GM12878 (cell line): ENCODE measurements at regions not wholly inside any gene's neighbourhood (a gene's known extent, or its start where the extent isn't known, plus 50 kb on each side); places are given as distances from the start of the nearest gene placed in this dataset.

ENCODE experiments used
- ATAC-seq: fragments of 200-7000 bp; cut with Tn5 transposase; 3 replicates; pipeline ENCODE4 v1.9.1; 2020; ENCODE audit warnings: mild to moderate bottlenecking, moderate library complexity
- BruUV-seq: library from RNA; stranded (reverse); fragments of 400-500 nt; replicated peaks from 2 replicates; lab custom pipeline; 2021; lab: Mats Ljungman, UMichigan
- CTCF ChIA-PET: fragments of 300-600 bp; sonication (Branson Sonifier 250); formaldehyde crosslinking; extraction: SDS; loops from one replicate; lab custom pipeline; 2021; ENCODE audit warnings: inconsistent platforms; lab: Yijun Ruan, JAX
- POLR2A ChIA-PET: fragments of 350-600 bp; formaldehyde crosslinking; extraction: SDS; loops from one replicate; lab custom pipeline; 2021; ENCODE audit warnings: inconsistent platforms; lab: Charles Lee
- RAD21 ChIA-PET: fragments of 300-600 bp; sonication (Branson Sonifier 250); formaldehyde crosslinking; loops from one replicate; lab custom pipeline; 2023; ENCODE audit warnings: antibody characterized with exemption; ENCODE audit not compliant: unreplicated experiment; lab: Charles Lee
- SMC1A ChIA-PET: fragments of 300-600 bp; sonication (Branson Sonifier 250); formaldehyde crosslinking; loops from one replicate; lab custom pipeline; 2023; ENCODE audit not compliant: unreplicated experiment, uncharacterized antibody; lab: Charles Lee
- DNase-seq: peaks from one replicate; pipeline ENCODE4 v3.0.0-alpha.2; 2011; ENCODE audit warnings: low read depth, low spot score
- FAIRE-seq: peaks from 3 replicates; lab custom pipeline; 2011; peaks lifted over from hg19 to GRCh38; lab: Jason Lieb, UNC
- H2AFZ ChIP-seq: 2 replicates; pipeline ENCODE4 v1.6.0; 2011; ENCODE audit warnings: low read depth, low read length, control low read depth; ENCODE audit not compliant: control insufficient read depth
- H3K27ac ChIP-seq: 2 replicates; pipeline ENCODE4 v1.5.1; 2011; ENCODE audit warnings: control low read depth; ENCODE audit not compliant: control insufficient read depth, insufficient read depth
- H3K27me3 ChIP-seq, 2 experiments: replicated peaks in 1 of 2; 2 replicates each; pipeline versions ENCODE4 v1.6.0 to v1.6.1; 2011; ENCODE audit warnings: low read length in 1 of 2; ENCODE audit not compliant: control insufficient read depth in 2 of 2, insufficient read depth in 2 of 2
- H3K36me3 ChIP-seq, 2 experiments: 2 replicates each; pipeline ENCODE4 v1.5.1; 2011; ENCODE audit warnings: low read length in 1 of 2; ENCODE audit not compliant: control insufficient read depth in 2 of 2, insufficient read depth in 2 of 2
- H3K4me1 ChIP-seq: 2 replicates; pipeline ENCODE4 v1.6.1; 2011; ENCODE audit warnings: mild to moderate bottlenecking, low read length, moderate library complexity, mixed read lengths; ENCODE audit not compliant: control insufficient read depth, insufficient read depth
- H3K4me2 ChIP-seq: 2 replicates; pipeline ENCODE4 v1.6.0; 2011; ENCODE audit warnings: control low read depth; ENCODE audit not compliant: control insufficient read depth, insufficient read depth
- H3K4me3 ChIP-seq: fragments of 200-600 bp; sonication (generic); 2 replicates; pipeline ENCODE4 v1.5.1; 2016
- H3K79me2 ChIP-seq: 2 replicates; pipeline ENCODE4 v1.6.0; 2011; ENCODE audit warnings: low read length; ENCODE audit not compliant: control insufficient read depth, insufficient read depth
- H3K9ac ChIP-seq: 2 replicates; pipeline ENCODE4 v1.8.0; 2011; ENCODE audit warnings: low read length, control low read depth, mixed read lengths; ENCODE audit not compliant: control insufficient read depth, insufficient read depth
- H3K9me3 ChIP-seq: replicated peaks from 3 replicates; pipeline ENCODE4 v1.5.1; 2011; ENCODE audit warnings: mild to moderate bottlenecking, low read length; ENCODE audit not compliant: control insufficient read depth, insufficient read depth
- H4K20me1 ChIP-seq: 2 replicates; pipeline ENCODE4 v1.6.0; 2011; ENCODE audit not compliant: control insufficient read depth, insufficient read depth
- BHLHE40 ChIP-seq, 2 experiments: fragments of 450-650 bp in 1 of 2; IDR thresholded peaks; 2 replicates each; pipeline ENCODE4 v1.6.1; 2011 to 2017; ENCODE audit warnings: low read depth in 2 of 2, borderline replicate concordance in 1 of 2, improper control_type of control experiment in 1 of 2, low read length in 1 of 2, mild to moderate bottlenecking in 1 of 2
- BRCA1 ChIP-seq: IDR thresholded peaks from 2 replicates; pipeline ENCODE4 v1.6.1; 2011; ENCODE audit warnings: low read depth, low read length, improper control_type of control experiment
- CBFB ChIP-seq: IDR thresholded peaks from 2 replicates; pipeline ENCODE4 v1.6.1; 2016; ENCODE audit warnings: antibody characterized with exemption, low read depth
- CEBPZ ChIP-seq: fragments of 150-350 bp; IDR thresholded peaks from 2 replicates; pipeline ENCODE4 v1.6.1; 2016; ENCODE audit warnings: low read depth, low read length
- ELK1 ChIP-seq: IDR thresholded peaks from 2 replicates; pipeline ENCODE4 v1.6.1; 2012; ENCODE audit warnings: low read depth, low read length, improper control_type of control experiment
- FOXK2 ChIP-seq: fragments of 450-650 bp; IDR thresholded peaks from 2 replicates; pipeline ENCODE4 v1.6.1; 2017; ENCODE audit warnings: mild to moderate bottlenecking, moderate library complexity
- SREBF2 ChIP-seq: IDR thresholded peaks from 2 replicates; pipeline ENCODE4 v1.6.1; 2012; ENCODE audit warnings: mild to moderate bottlenecking, low read length
- STAT1 ChIP-seq: fragments of 450-650 bp; conservative IDR thresholded peaks from 2 replicates; pipeline ENCODE4 v1.6.1; 2014; ENCODE audit warnings: antibody characterized with exemption, mild to moderate bottlenecking
- USF1 ChIP-seq: IDR thresholded peaks from 2 replicates; pipeline ENCODE4 v1.6.1; 2011; ENCODE audit warnings: borderline replicate concordance, low read depth, mild to moderate bottlenecking, moderate library complexity, mixed read lengths, low read length; ENCODE audit not compliant: insufficient read depth; ENCODE audit errors: extremely low read length
- ZNF24 ChIP-seq: fragments of 450-650 bp; IDR thresholded peaks from 2 replicates; pipeline ENCODE4 v1.6.1; 2017; ENCODE audit warnings: antibody characterized with exemption, mild to moderate bottlenecking
- WGBS: methylation state at CpG from one replicate; pipeline ENCODE4 v1.1.6; 2016; ENCODE audit warnings: low lambda C conversion rate; ENCODE audit not compliant: insufficient replicate concordance, insufficient coverage; ENCODE audit errors: missing lambda C conversion rate; 5-methylcytosine and 5-hydroxymethylcytosine counted together
- in situ Hi-C: fragments of 300-500 bp; cut with MboI; formaldehyde crosslinking; loops from 9 replicates; pipeline ENCODE4 v1.14.3; 2018; ENCODE audit warnings: mixed read lengths
- intact Hi-C: fragments of 100-400 bp; cut with micrococcal nuclease; formaldehyde crosslinking; loops from one replicate; pipeline ENCODE4 v1.14.2; 2022; ENCODE audit not compliant: unreplicated experiment
- TF ChIP-seq, protein P1 (sequence below): fragments of 450-650 bp; IDR thresholded peaks from 2 replicates; pipeline ENCODE4 v1.6.1; 2017; ENCODE audit warnings: mild to moderate bottlenecking
- TF ChIP-seq, protein P2 (sequence below): fragments of 450-650 bp; IDR thresholded peaks from 2 replicates; pipeline ENCODE4 v1.6.1; 2017; ENCODE audit warnings: mild to moderate bottlenecking, moderate library complexity

- CTCF ChIA-PET: interaction anchor here (0.8 to 1.7 kb wide), 4 partner anchors 8 to 19 kb away, joined by 3 to 6 read pairs (median 3); no protein-coding TSS in a partner anchor
- BruUV-seq: no TSS peak
- DNase-seq (no peak), ATAC-seq (no peak), FAIRE-seq (no peak)
- SMC1A ChIA-PET: interaction anchor here (1.8 kb wide), 1 partner anchor 9 kb away, joined by 5 read pairs; no protein-coding TSS in a partner anchor
- Histone ChIP-seq H3K79me2 (no peaks in the 10 kb centered on the region), H4K20me1 (no peaks in the 10 kb centered on the region), H3K36me3 (no peaks in the 10 kb centered on the region), H2AFZ (no peak overlapping the region), H3K9ac (no peak overlapping the region), H3K27ac (no peak overlapping the region), H3K9me3 (no peaks in the 10 kb centered on the region), H3K4me3 (no peak overlapping the region), H3K4me2 (no peak overlapping the region), H3K27me3 (no peaks in the 10 kb centered on the region), H3K4me1 (no peaks in the 10 kb centered on the region)
- in situ Hi-C loops (no loop called here), intact Hi-C loops (no loop called here)
- RAD21 ChIA-PET: no interaction called here
- 0% methylated on average over 2 of the region's 2 CpGs for WGBS
- POLR2A ChIA-PET: no interaction called here
- no peak for TF ChIP-seq BRCA1
- no peak for TF ChIP-seq CBFB
- TF ChIP-seq, protein P1, sequence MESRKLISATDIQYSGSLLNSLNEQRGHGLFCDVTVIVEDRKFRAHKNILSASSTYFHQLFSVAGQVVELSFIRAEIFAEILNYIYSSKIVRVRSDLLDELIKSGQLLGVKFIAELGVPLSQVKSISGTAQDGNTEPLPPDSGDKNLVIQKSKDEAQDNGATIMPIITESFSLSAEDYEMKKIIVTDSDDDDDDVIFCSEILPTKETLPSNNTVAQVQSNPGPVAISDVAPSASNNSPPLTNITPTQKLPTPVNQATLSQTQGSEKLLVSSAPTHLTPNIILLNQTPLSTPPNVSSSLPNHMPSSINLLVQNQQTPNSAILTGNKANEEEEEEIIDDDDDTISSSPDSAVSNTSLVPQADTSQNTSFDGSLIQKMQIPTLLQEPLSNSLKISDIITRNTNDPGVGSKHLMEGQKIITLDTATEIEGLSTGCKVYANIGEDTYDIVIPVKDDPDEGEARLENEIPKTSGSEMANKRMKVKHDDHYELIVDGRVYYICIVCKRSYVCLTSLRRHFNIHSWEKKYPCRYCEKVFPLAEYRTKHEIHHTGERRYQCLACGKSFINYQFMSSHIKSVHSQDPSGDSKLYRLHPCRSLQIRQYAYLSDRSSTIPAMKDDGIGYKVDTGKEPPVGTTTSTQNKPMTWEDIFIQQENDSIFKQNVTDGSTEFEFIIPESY: no peak
- no peak for TF ChIP-seq STAT1
- TF ChIP-seq SREBF2: no peak
- TF ChIP-seq CEBPZ: no peak
- no peak for TF ChIP-seq FOXK2
- no peak for TF ChIP-seq BHLHE40 (IDR thresholded peaks at IDR 0.05; ENCODE audit: borderline replicate concordance in 1 of 2, low read depth in 2 of 2, low read length in 1 of 2)
- no peak for TF ChIP-seq ELK1
- TF ChIP-seq ZNF24: no peak
- TF ChIP-seq, protein P2, sequence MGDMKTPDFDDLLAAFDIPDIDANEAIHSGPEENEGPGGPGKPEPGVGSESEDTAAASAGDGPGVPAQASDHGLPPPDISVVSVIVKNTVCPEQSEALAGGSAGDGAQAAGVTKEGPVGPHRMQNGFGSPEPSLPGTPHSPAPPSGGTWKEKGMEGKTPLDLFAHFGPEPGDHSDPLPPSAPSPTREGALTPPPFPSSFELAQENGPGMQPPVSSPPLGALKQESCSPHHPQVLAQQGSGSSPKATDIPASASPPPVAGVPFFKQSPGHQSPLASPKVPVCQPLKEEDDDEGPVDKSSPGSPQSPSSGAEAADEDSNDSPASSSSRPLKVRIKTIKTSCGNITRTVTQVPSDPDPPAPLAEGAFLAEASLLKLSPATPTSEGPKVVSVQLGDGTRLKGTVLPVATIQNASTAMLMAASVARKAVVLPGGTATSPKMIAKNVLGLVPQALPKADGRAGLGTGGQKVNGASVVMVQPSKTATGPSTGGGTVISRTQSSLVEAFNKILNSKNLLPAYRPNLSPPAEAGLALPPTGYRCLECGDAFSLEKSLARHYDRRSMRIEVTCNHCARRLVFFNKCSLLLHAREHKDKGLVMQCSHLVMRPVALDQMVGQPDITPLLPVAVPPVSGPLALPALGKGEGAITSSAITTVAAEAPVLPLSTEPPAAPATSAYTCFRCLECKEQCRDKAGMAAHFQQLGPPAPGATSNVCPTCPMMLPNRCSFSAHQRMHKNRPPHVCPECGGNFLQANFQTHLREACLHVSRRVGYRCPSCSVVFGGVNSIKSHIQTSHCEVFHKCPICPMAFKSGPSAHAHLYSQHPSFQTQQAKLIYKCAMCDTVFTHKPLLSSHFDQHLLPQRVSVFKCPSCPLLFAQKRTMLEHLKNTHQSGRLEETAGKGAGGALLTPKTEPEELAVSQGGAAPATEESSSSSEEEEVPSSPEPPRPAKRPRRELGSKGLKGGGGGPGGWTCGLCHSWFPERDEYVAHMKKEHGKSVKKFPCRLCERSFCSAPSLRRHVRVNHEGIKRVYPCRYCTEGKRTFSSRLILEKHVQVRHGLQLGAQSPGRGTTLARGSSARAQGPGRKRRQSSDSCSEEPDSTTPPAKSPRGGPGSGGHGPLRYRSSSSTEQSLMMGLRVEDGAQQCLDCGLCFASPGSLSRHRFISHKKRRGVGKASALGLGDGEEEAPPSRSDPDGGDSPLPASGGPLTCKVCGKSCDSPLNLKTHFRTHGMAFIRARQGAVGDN: no peak
- no peak for TF ChIP-seq USF1
Observed at GRCh38 chr7:49010717-49011116, 86.4 kb downstream of the CDC14C start.
